Keratinocyte (primary cell): ENCODE measurements at regions not wholly inside any gene's neighbourhood (a gene's known extent, or its start where the extent isn't known, plus 50 kb on each side); places are given as distances from the start of the nearest gene placed in this dataset.

Experiments used
- CTCF ChIP-seq, 3 experiments: IDR thresholded peaks in 1 of 3; conservative IDR thresholded peaks in 1 of 3; optimal IDR thresholded peaks in 1 of 3; 2 replicates in 2 of 3; 3 replicates in 1 of 3; pipeline versions ENCODE3 to v1.5.1; 2011; ENCODE audit warnings: low read length in 3 of 3, mild to moderate bottlenecking in 3 of 3, moderate library complexity in 2 of 3, control low read depth in 1 of 3, inconsistent platforms in 1 of 3; ENCODE audit not compliant: insufficient read depth in 2 of 3; ENCODE audit errors: extremely low read depth in 1 of 3
- EZH2 ChIP-seq: IDR thresholded peaks from one replicate; pipeline ENCODE4 v1.6.1; 2012; ENCODE audit warnings: inconsistent platforms, mild to moderate bottlenecking, low read length, moderate library complexity

GRCh38 chr21:40976198-40977109 is 129.5 kb upstream of the DSCAM start:
- no peak for TF ChIP-seq CTCF (optimal IDR thresholded peaks at IDR 0.05 in 1 of 3, IDR thresholded peaks at IDR 0.05 in 1 of 3, conservative IDR thresholded peaks at IDR 0.05 in 1 of 3; ENCODE audit: extremely low read depth in 1 of 3, insufficient read depth in 2 of 3, low read length in 3 of 3)
- no peak for TF ChIP-seq EZH2
